ENCODE measurements at regions not wholly inside any gene's neighbourhood (a gene's known extent, or its start where the extent isn't known, plus 50 kb on each side); places are given as distances from the start of the nearest gene placed in this dataset.

GRCh38 chr7:155207326-155208002 lies 90.2 kb upstream of the INSIG1 start:
- TF ChIP-seq GABPA (IDR thresholded peaks at IDR 0.05; ENCODE audit: low read depth) = no peak
- no peak for TF ChIP-seq POLR2AphosphoS5 (IDR thresholded peaks at IDR 0.05; ENCODE audit: low read depth)
- TF ChIP-seq SPI1 (IDR thresholded peaks at IDR 0.05; ENCODE audit: borderline replicate concordance, low read depth) = no peak
- TF ChIP-seq, protein P1, sequence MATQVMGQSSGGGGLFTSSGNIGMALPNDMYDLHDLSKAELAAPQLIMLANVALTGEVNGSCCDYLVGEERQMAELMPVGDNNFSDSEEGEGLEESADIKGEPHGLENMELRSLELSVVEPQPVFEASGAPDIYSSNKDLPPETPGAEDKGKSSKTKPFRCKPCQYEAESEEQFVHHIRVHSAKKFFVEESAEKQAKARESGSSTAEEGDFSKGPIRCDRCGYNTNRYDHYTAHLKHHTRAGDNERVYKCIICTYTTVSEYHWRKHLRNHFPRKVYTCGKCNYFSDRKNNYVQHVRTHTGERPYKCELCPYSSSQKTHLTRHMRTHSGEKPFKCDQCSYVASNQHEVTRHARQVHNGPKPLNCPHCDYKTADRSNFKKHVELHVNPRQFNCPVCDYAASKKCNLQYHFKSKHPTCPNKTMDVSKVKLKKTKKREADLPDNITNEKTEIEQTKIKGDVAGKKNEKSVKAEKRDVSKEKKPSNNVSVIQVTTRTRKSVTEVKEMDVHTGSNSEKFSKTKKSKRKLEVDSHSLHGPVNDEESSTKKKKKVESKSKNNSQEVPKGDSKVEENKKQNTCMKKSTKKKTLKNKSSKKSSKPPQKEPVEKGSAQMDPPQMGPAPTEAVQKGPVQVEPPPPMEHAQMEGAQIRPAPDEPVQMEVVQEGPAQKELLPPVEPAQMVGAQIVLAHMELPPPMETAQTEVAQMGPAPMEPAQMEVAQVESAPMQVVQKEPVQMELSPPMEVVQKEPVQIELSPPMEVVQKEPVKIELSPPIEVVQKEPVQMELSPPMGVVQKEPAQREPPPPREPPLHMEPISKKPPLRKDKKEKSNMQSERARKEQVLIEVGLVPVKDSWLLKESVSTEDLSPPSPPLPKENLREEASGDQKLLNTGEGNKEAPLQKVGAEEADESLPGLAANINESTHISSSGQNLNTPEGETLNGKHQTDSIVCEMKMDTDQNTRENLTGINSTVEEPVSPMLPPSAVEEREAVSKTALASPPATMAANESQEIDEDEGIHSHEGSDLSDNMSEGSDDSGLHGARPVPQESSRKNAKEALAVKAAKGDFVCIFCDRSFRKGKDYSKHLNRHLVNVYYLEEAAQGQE (IDR thresholded peaks at IDR 0.05; ENCODE audit: insufficient replicate concordance, low read depth) = peak; percentile 68
- TF ChIP-seq, protein P2, sequence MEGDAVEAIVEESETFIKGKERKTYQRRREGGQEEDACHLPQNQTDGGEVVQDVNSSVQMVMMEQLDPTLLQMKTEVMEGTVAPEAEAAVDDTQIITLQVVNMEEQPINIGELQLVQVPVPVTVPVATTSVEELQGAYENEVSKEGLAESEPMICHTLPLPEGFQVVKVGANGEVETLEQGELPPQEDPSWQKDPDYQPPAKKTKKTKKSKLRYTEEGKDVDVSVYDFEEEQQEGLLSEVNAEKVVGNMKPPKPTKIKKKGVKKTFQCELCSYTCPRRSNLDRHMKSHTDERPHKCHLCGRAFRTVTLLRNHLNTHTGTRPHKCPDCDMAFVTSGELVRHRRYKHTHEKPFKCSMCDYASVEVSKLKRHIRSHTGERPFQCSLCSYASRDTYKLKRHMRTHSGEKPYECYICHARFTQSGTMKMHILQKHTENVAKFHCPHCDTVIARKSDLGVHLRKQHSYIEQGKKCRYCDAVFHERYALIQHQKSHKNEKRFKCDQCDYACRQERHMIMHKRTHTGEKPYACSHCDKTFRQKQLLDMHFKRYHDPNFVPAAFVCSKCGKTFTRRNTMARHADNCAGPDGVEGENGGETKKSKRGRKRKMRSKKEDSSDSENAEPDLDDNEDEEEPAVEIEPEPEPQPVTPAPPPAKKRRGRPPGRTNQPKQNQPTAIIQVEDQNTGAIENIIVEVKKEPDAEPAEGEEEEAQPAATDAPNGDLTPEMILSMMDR (IDR thresholded peaks at IDR 0.05; ENCODE audit: insufficient read depth, low read length) = no peak
- H3K4me3 ChIP-seq (replicated peaks; ENCODE audit: insufficient read depth, low read length) = no peak overlapping the region
- H3K27ac ChIP-seq (replicated peaks) = no peak overlapping the region
- no peak for DNase-seq (ENCODE audit: low read depth in 1 of 2, low spot score in 1 of 2)
- no peaks in the 10 kb centered on the region for H3K27me3 ChIP-seq (ENCODE audit: insufficient read depth, poor library complexity, severe bottlenecking)

GRCh38 chr7:155208681-155209477 lies 88.8 kb upstream of the INSIG1 start:
- H3K27ac ChIP-seq (replicated peaks) = no peak overlapping the region
- no peak for TF ChIP-seq POLR2AphosphoS5 (IDR thresholded peaks at IDR 0.05; ENCODE audit: low read depth)
- TF ChIP-seq GABPA (IDR thresholded peaks at IDR 0.05; ENCODE audit: low read depth) = no peak
- TF ChIP-seq SPI1 (IDR thresholded peaks at IDR 0.05; ENCODE audit: borderline replicate concordance, low read depth) = no peak
- TF ChIP-seq, protein P2 (IDR thresholded peaks at IDR 0.05; ENCODE audit: insufficient read depth, low read length) = no peak
- TF ChIP-seq, protein P1 (IDR thresholded peaks at IDR 0.05; ENCODE audit: insufficient replicate concordance, low read depth) = no peak
- H3K4me3 ChIP-seq (replicated peaks; ENCODE audit: insufficient read depth, low read length) = no peak overlapping the region
- H3K27me3 ChIP-seq (ENCODE audit: insufficient read depth, poor library complexity, severe bottlenecking) = no peaks in the 10 kb centered on the region
- DNase-seq (ENCODE audit: low read depth in 1 of 2, low spot score in 1 of 2) = no peak

- H3K27ac ChIP-seq (replicated peaks) = no peak overlapping the region
- no peaks in the 10 kb centered on the region for H3K27me3 ChIP-seq (ENCODE audit: insufficient read depth, poor library complexity, severe bottlenecking)
- TF ChIP-seq, protein P2 (IDR thresholded peaks at IDR 0.05; ENCODE audit: insufficient read depth, low read length) = no peak
- TF ChIP-seq, protein P1 (IDR thresholded peaks at IDR 0.05; ENCODE audit: insufficient replicate concordance, low read depth) = no peak
- no peak for TF ChIP-seq SPI1 (IDR thresholded peaks at IDR 0.05; ENCODE audit: borderline replicate concordance, low read depth)
- H3K4me3 ChIP-seq (replicated peaks; ENCODE audit: insufficient read depth, low read length) = no peak overlapping the region
- DNase-seq (ENCODE audit: low read depth in 1 of 2, low spot score in 1 of 2) = no peak
Measured at GRCh38 chr7:155209478-155210319, 88.0 kb upstream of the INSIG1 start.

Data from HL-60 (cell line).